ENCODE measurements at regions not wholly inside any gene's neighbourhood (a gene's known extent, or its start where the extent isn't known, plus 50 kb on each side); places are given as distances from the start of the nearest gene placed in this dataset.

DNA sequence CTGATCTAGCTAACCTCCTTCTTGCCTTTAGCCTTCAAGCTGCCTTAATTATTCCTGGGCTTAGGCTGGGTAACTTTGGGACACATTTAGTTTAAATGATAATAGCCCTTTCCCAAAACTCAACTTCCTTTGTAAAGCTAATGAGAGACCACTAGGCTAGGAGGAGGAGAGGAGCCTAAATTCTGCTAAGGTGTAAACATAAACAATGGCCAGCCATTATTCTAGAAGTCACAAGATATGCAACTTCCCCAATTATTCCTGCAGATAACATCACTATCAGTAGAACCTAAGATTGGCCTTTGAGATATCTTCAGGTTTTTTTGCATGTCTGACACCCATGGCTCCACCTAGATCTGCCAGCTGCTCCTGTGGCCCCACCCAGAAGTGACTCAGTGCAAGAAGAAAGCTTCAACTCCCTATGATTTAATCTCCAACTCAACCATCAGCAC, 131.2 kb upstream of the FAM20A start:
- H3K4me3 ChIP-seq (ENCODE audit: low read depth, low read length) = no peak overlapping the region
- TF ChIP-seq, protein P1, sequence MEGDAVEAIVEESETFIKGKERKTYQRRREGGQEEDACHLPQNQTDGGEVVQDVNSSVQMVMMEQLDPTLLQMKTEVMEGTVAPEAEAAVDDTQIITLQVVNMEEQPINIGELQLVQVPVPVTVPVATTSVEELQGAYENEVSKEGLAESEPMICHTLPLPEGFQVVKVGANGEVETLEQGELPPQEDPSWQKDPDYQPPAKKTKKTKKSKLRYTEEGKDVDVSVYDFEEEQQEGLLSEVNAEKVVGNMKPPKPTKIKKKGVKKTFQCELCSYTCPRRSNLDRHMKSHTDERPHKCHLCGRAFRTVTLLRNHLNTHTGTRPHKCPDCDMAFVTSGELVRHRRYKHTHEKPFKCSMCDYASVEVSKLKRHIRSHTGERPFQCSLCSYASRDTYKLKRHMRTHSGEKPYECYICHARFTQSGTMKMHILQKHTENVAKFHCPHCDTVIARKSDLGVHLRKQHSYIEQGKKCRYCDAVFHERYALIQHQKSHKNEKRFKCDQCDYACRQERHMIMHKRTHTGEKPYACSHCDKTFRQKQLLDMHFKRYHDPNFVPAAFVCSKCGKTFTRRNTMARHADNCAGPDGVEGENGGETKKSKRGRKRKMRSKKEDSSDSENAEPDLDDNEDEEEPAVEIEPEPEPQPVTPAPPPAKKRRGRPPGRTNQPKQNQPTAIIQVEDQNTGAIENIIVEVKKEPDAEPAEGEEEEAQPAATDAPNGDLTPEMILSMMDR (IDR thresholded peaks at IDR 0.05; ENCODE audit: insufficient read depth, low read depth, low read length, missing control alignments) = no peak
- no peak for DNase-seq (ENCODE audit: low read depth)

DNA sequence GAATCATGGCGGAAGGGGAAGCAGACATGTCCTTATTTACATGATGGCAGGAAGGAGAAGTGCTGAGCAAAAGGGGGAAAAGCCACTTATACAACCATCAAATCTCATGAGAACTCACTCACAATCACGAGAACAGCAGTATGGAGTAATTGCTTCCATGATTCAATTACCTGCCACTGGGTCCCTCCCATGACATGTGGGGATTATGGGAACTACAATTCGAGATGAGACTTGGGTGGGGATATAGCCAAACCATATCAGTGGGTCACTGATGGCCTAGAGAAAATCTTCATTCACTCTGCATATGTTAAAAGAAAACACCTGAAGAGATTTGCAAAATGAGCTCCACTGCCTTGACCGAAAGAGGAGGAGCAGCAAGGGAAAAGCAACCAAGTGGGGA, 130.3 kb upstream of the FAM20A start:
- H3K4me3 ChIP-seq (ENCODE audit: low read depth, low read length) = no peak overlapping the region
- no peak for DNase-seq (ENCODE audit: low read depth)
- TF ChIP-seq, protein P1 (IDR thresholded peaks at IDR 0.05; ENCODE audit: insufficient read depth, low read depth, low read length, missing control alignments) = no peak

GRCh38 chr17:68719431-68719830, 118.3 kb upstream of the FAM20A start:
- TF ChIP-seq, protein P1 (IDR thresholded peaks at IDR 0.05; ENCODE audit: insufficient read depth, low read depth, low read length, missing control alignments) = no peak
- H3K4me3 ChIP-seq (ENCODE audit: low read depth, low read length) = no peak overlapping the region
- DNase-seq (ENCODE audit: low read depth) = no peak

- TF ChIP-seq, protein P1 (IDR thresholded peaks at IDR 0.05; ENCODE audit: insufficient read depth, low read depth, low read length, missing control alignments) = no peak
- no peak for DNase-seq (ENCODE audit: low read depth)
- H3K4me3 ChIP-seq (ENCODE audit: low read depth, low read length) = no peak overlapping the region
Observed at GRCh38 chr17:68718926-68719325, 117.8 kb upstream of the FAM20A start.

DNA sequence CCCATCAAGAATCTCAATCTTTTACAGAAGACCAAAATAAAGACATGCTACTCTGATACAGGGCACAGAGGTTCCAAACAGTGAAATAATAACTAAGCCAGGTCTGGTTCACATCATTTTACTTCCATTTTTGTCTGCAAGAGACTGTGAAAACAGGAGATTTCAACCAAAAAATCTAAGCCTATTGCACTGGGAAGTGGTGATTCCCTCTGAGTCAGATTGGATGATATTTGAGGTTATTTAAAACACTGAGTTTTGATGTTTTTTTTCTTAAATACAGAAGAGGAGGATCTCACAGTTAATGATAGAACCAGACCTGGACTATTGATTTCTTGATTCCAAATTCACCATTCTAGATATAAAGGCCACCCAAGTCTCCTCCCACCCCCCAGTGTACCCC, 117.3 kb upstream of the FAM20A start:
- TF ChIP-seq, protein P1 (IDR thresholded peaks at IDR 0.05; ENCODE audit: insufficient read depth, low read depth, low read length, missing control alignments) = no peak
- no peak overlapping the region for H3K4me3 ChIP-seq (ENCODE audit: low read depth, low read length)
- DNase-seq (ENCODE audit: low read depth) = no peak

DNA sequence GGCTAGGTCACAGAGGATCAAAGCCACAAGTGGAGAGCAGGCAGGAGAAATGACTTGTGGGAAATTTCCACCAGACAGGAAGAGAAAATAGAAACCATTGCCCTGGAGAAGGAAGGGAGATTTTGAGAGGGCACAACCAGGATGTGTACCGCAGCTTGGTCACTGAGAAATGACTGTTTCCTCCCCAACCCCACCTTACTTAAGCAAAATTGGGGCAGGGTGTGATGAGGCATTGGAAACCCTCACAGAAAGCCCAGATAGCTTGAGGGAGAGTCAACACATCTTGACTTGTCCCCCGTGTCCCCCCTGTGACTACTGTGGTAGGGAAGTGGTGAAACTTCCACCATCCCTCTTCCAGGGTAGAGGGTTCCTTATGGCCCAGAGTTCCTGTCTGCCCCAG, 113.5 kb upstream of the FAM20A start:
- peak; percentile 22 for DNase-seq (ENCODE audit: low read depth)
- no peak overlapping the region for H3K4me3 ChIP-seq (ENCODE audit: low read depth, low read length)
- TF ChIP-seq, protein P1 (IDR thresholded peaks at IDR 0.05; ENCODE audit: insufficient read depth, low read depth, low read length, missing control alignments) = no peak

DNA sequence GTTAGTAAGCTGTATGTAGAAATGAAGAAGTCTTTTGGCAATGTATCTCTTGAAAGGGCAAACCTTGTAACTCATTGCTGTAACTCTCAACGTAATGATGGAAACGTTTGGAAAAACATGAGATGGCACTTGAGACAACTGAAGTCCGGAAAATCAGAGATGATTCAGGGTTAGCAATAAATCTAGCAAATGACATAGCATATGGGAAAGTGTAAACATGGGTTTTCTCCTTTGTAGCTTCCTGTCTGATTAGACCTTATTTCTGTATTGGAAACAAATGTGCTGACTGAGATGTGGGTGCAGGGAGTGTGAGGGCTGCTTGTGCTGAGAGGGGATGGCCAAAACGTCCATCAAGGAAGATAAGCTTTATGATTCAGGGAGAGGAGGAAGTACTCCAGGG, 110.7 kb upstream of the FAM20A start:
- no peak for DNase-seq (ENCODE audit: low read depth)
- TF ChIP-seq, protein P1 (IDR thresholded peaks at IDR 0.05; ENCODE audit: insufficient read depth, low read depth, low read length, missing control alignments) = no peak
- no peak overlapping the region for H3K4me3 ChIP-seq (ENCODE audit: low read depth, low read length)
